Astrocyte (in vitro differentiated cells and primary cell): ENCODE measurements at regions not wholly inside any gene's neighbourhood (a gene's known extent, or its start where the extent isn't known, plus 50 kb on each side); places are given as distances from the start of the nearest gene placed in this dataset.

Experiments
- DNase-seq: peaks from one replicate; pipeline ENCODE4 v3.0.0-alpha.2; 2010; ENCODE audit warnings: low read depth
- FAIRE-seq: peaks from 2 replicates; lab custom pipeline; 2011; peaks lifted over from hg19 to GRCh38; lab: Jason Lieb, UNC
- H2AFZ ChIP-seq: 2 replicates; pipeline ENCODE4 v1.6.0; 2012; ENCODE audit warnings: low read depth, low read length, inconsistent platforms
- H3K27ac ChIP-seq: 2 replicates; pipeline ENCODE4 v1.5.1; 2011; ENCODE audit warnings: low read depth, low read length, inconsistent platforms
- H3K27me3 ChIP-seq: 2 replicates; pipeline ENCODE4 v1.6.0; 2011; ENCODE audit warnings: low read length, inconsistent platforms; ENCODE audit not compliant: insufficient read depth
- H3K36me3 ChIP-seq: 2 replicates; pipeline ENCODE4 v1.5.1; 2011; ENCODE audit warnings: low read length, inconsistent platforms; ENCODE audit not compliant: insufficient read depth
- H3K4me1 ChIP-seq: 2 replicates; pipeline ENCODE4 v1.5.1; 2011; ENCODE audit warnings: low read length, inconsistent platforms; ENCODE audit not compliant: insufficient read depth
- H3K4me2 ChIP-seq: 2 replicates; pipeline ENCODE4 v1.6.0; 2012; ENCODE audit warnings: low read length, inconsistent platforms
- H3K4me3 ChIP-seq: 2 replicates; pipeline ENCODE4 v1.5.1; 2011; ENCODE audit warnings: low read depth, mild to moderate bottlenecking, low read length, inconsistent platforms; ENCODE audit not compliant: insufficient read depth
- H3K79me2 ChIP-seq: 2 replicates; pipeline ENCODE4 v1.6.0; 2012; ENCODE audit warnings: mild to moderate bottlenecking, low read length, inconsistent platforms; ENCODE audit not compliant: insufficient read depth
- H3K9ac ChIP-seq: 2 replicates; pipeline ENCODE4 v1.6.0; 2012; ENCODE audit warnings: mild to moderate bottlenecking, low read length, inconsistent platforms
- H3K9me3 ChIP-seq: 2 replicates; pipeline ENCODE4 v1.5.1; 2012; ENCODE audit warnings: low read depth, mild to moderate bottlenecking, low read length, inconsistent platforms; ENCODE audit not compliant: insufficient read depth
- H4K20me1 ChIP-seq: 2 replicates; pipeline ENCODE4 v1.6.0; 2012; ENCODE audit warnings: low read length, inconsistent platforms; ENCODE audit not compliant: insufficient read depth
- H3K27ac Mint-ChIP-seq: one replicate; pipeline ENCODE4 v1.8.0; 2021; ENCODE audit warnings: mild to moderate bottlenecking, mixed read lengths; ENCODE audit not compliant: unreplicated experiment
- H3K27me3 Mint-ChIP-seq: one replicate; pipeline ENCODE4 v1.8.0; 2021; ENCODE audit warnings: low read depth, mixed read lengths; ENCODE audit not compliant: unreplicated experiment
- H3K36me3 Mint-ChIP-seq: one replicate; pipeline ENCODE4 v1.8.0; 2021; ENCODE audit warnings: low read depth, mixed read lengths; ENCODE audit not compliant: unreplicated experiment
- H3K4me1 Mint-ChIP-seq: one replicate; pipeline ENCODE4 v1.8.0; 2021; ENCODE audit warnings: low read depth, mixed read lengths; ENCODE audit not compliant: unreplicated experiment
- H3K4me3 Mint-ChIP-seq: one replicate; pipeline ENCODE4 v1.8.0; 2021; ENCODE audit warnings: mild to moderate bottlenecking, moderate library complexity, mixed read lengths; ENCODE audit not compliant: unreplicated experiment
- H3K9me3 Mint-ChIP-seq: one replicate; pipeline ENCODE4 v1.8.0; 2021; ENCODE audit warnings: mild to moderate bottlenecking, mixed read lengths; ENCODE audit not compliant: unreplicated experiment
- EZH2 ChIP-seq: IDR thresholded peaks from 2 replicates; pipeline ENCODE4 v1.6.1; 2012; ENCODE audit warnings: mild to moderate bottlenecking, low read length, inconsistent platforms; ENCODE audit not compliant: insufficient read depth
- TF ChIP-seq, protein P1 (sequence below): IDR thresholded peaks from 2 replicates; pipeline ENCODE4 v1.5.1; 2011; ENCODE audit warnings: low read depth, mild to moderate bottlenecking, inconsistent platforms, low read length, moderate library complexity; ENCODE audit not compliant: insufficient read depth

DNA sequence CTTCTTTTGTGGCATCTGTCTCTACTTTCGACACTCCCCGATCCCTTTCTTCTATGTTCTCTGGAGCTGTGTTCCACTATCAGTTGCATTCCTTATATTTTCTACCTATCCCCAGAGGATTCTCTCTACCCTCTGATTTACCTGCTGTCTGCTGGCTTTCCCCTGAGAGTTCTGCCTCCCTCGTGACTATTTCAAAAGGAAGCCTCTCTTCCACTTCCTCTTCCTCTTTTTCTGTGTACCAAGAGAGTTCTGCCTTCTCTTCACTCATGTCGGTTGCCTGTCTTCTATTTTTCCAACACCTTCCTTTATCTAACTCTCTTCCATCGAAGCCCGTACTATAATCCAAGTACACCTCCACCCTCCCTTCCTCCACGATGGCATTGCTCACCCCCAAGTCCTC lies 631.7 kb downstream of the SMARCA1 start:
- no peak overlapping the region for H3K27ac Mint-ChIP-seq
- no peak for FAIRE-seq

DNA sequence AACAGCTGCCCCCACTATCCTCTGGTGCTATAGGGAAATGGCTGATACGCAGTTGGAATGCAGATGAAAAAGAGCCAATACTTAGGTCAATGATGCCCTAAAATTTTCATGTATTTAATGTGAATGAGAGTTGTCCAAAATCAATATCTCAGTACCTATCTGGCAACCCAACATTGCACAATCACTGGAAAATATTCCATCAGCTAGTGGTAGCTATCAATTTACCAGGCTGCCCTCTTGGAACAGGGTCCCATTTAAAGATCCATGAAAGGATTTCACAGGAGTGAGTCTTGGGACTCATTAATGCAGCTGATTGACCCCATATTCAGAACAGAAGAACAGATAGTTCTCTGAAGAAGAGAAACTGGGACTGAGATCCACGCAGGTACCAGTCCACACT lies 638.9 kb downstream of the SMARCA1 start:
- Mint-ChIP-seq H3K27ac (no peak overlapping the region), H3K9me3 (no peaks in the 10 kb centered on the region), H3K4me3 (no peak overlapping the region), H3K36me3 (no peaks in the 10 kb centered on the region), H3K27me3 (peaks cover 2% of the 10 kb centered on the region), H3K4me1 (no peaks in the 10 kb centered on the region)
- Histone ChIP-seq H3K36me3 (no peaks in the 10 kb centered on the region), H3K4me1 (no peaks in the 10 kb centered on the region), H3K4me2 (no peak overlapping the region), H4K20me1 (no peaks in the 10 kb centered on the region), H3K4me3 (no peak overlapping the region), H2AFZ (no peak overlapping the region), H3K27ac (no peak overlapping the region), H3K27me3 (no peaks in the 10 kb centered on the region), H3K79me2 (no peaks in the 10 kb centered on the region), H3K9me3 (no peaks in the 10 kb centered on the region), H3K9ac (no peak overlapping the region)
- FAIRE-seq (peak; percentile 88), DNase-seq (no peak)
- TF ChIP-seq, protein P1, sequence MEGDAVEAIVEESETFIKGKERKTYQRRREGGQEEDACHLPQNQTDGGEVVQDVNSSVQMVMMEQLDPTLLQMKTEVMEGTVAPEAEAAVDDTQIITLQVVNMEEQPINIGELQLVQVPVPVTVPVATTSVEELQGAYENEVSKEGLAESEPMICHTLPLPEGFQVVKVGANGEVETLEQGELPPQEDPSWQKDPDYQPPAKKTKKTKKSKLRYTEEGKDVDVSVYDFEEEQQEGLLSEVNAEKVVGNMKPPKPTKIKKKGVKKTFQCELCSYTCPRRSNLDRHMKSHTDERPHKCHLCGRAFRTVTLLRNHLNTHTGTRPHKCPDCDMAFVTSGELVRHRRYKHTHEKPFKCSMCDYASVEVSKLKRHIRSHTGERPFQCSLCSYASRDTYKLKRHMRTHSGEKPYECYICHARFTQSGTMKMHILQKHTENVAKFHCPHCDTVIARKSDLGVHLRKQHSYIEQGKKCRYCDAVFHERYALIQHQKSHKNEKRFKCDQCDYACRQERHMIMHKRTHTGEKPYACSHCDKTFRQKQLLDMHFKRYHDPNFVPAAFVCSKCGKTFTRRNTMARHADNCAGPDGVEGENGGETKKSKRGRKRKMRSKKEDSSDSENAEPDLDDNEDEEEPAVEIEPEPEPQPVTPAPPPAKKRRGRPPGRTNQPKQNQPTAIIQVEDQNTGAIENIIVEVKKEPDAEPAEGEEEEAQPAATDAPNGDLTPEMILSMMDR: no peak
- no peak for TF ChIP-seq EZH2

More for the DNA sequence above, 631.7 kb downstream of the SMARCA1 start:
- Histone ChIP-seq H3K9me3 (no peaks in the 10 kb centered on the region), H4K20me1 (no peaks in the 10 kb centered on the region), H3K27me3 (no peaks in the 10 kb centered on the region), H3K27ac (no peak overlapping the region), H2AFZ (no peak overlapping the region), H3K9ac (no peak overlapping the region), H3K36me3 (no peaks in the 10 kb centered on the region), H3K4me2 (no peak overlapping the region), H3K4me1 (no peaks in the 10 kb centered on the region), H3K79me2 (no peaks in the 10 kb centered on the region), H3K4me3 (no peak overlapping the region)
- Mint-ChIP-seq H3K4me1 (no peaks in the 10 kb centered on the region), H3K27me3 (peaks cover 2% of the 10 kb centered on the region), H3K4me3 (no peak overlapping the region), H3K36me3 (no peaks in the 10 kb centered on the region), H3K9me3 (no peaks in the 10 kb centered on the region)
- no peak for TF ChIP-seq EZH2
- TF ChIP-seq, protein P1: no peak
- DNase-seq: no peak

DNA sequence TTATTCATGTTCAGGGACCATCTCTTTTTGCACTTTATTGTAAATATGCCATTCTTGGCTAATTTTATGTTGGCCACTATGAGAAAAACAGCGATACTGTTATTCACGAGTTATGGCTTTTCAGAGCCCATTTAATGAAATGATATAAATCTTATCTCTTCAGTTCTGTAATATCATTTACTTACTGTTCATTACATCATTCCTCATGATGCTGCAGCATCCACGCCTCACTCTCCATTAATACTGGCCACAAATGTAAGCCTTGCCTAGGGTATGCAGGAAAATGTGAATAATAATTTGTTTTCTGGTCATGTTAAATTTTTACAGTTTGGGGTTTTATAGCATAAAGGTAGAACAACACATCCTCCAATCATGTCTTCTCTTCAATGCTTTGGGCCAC lies 639.6 kb downstream of the SMARCA1 start:
- H3K79me2 ChIP-seq: no peaks in the 10 kb centered on the region
- no peaks in the 10 kb centered on the region for H3K9me3 Mint-ChIP-seq
- TF ChIP-seq, protein P1: no peak
- no peak for TF ChIP-seq EZH2
- H3K9ac ChIP-seq: no peak overlapping the region
- FAIRE-seq (no peak), DNase-seq (no peak)
- no peak overlapping the region for H3K4me3 ChIP-seq
- no peak overlapping the region for H2AFZ ChIP-seq
- H3K27me3 ChIP-seq: no peaks in the 10 kb centered on the region
- no peaks in the 10 kb centered on the region for H4K20me1 ChIP-seq
- no peak overlapping the region for H3K4me2 ChIP-seq
- H3K4me1 ChIP-seq: no peaks in the 10 kb centered on the region
- H3K4me3 Mint-ChIP-seq: no peak overlapping the region
- H3K4me1 Mint-ChIP-seq: no peaks in the 10 kb centered on the region
- peaks cover 2% of the 10 kb centered on the region for H3K27me3 Mint-ChIP-seq
- no peak overlapping the region for H3K27ac Mint-ChIP-seq
- no peaks in the 10 kb centered on the region for H3K36me3 Mint-ChIP-seq
- no peaks in the 10 kb centered on the region for H3K9me3 ChIP-seq
- H3K36me3 ChIP-seq: no peaks in the 10 kb centered on the region
- no peak overlapping the region for H3K27ac ChIP-seq
